DMS 273 treated with DMSO at 0.1 percent for 48 hours (cell line): ENCODE measurements at regions not wholly inside any gene's neighbourhood (a gene's known extent, or its start where the extent isn't known, plus 50 kb on each side); places are given as distances from the start of the nearest gene placed in this dataset.

Source experiments
- DNase-seq: peaks from one replicate; lab custom pipeline; 2025; lab: John Stamatoyannopoulos, UW

- DNase-seq: no peak
Observed at GRCh38 chr2:128690869-128691268, 372.2 kb upstream of the HS6ST1 start.

GRCh38 chr2:128691526-128691925 is 372.9 kb upstream of the HS6ST1 start:
- no peak for DNase-seq

- no peak for DNase-seq
Observed at GRCh38 chr2:128692895-128693742, 374.5 kb upstream of the HS6ST1 start.

GRCh38 chr2:128693743-128694029 is 375.0 kb upstream of the HS6ST1 start:
- DNase-seq: no peak

DNA sequence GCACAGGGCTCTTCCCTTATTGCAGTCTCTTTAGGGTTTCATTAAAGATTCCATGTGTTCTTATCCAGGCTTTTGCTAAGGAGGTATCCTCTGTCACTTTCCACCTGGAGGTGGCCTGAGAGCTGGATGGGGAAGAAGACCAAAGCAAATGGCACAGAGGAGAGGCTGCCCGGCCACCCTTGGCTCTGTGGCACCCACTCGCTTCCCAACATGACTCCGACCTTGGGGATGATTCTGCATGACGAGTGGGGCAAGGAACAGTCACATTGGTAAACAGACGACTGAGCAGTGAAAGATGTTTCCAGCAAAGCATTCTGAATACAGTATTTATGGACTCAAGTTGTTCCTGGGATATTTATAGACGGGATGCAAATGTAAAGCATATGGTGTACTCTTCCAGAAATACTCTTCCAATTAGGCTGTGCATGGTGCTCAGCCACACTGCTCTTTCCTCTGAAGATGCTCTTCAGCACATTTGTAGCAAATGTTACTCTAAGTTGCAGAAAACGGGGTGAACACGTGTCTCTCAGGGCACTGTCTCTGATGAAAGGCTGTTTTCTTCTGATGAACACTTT is 377.1 kb upstream of the HS6ST1 start:
- DNase-seq: peak; percentile 3

DNA sequence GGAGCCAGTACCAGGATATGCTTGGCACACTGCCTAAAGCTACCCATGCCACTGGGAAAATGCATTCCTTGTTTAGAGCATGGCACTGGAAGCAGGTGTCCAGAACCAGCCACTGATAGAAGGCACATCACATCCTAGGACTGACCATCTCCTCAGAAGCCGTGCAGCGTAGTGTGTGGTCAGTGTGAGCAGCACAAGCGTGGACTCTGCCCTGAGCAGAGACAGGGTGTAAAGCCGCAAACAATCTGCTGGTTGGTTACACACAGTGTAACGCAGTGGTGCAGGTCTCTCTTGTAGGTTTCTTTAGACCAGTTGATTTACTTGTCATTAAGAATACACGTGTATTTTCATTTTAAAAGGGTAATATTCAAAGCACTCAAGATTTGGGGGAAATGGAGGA is 377.8 kb upstream of the HS6ST1 start:
- DNase-seq: no peak

GRCh38 chr2:128701418-128701817 is 382.8 kb upstream of the HS6ST1 start:
- DNase-seq: no peak

- no peak for DNase-seq
Observed at GRCh38 chr2:128702616-128703015, 383.9 kb upstream of the HS6ST1 start.

- no peak for DNase-seq
Observed at GRCh38 chr2:128708106-128708816, 389.6 kb upstream of the HS6ST1 start.

- no peak for DNase-seq
Observed at GRCh38 chr2:128710242-128710641, 391.6 kb upstream of the HS6ST1 start.

DNA sequence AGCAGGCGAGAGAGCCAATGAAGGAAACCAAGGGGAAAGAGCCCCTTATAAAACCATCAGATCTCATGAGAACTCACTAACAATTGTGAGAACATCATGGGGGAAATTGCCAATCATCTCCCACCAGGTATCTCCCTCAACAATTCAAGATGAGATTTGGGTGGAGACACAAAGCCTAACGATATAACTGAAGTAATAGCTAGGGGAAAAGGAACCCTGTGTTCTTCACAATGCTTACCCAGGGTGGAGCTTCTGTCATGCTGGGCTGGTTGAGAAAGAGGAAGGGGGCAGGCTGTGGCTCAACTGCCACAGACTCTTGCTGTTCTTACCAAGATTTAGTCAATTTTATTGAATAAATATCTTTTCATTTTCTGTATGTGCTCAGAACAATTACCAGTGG is 392.1 kb upstream of the HS6ST1 start:
- no peak for DNase-seq

GRCh38 chr2:128714285-128714684 is 395.6 kb upstream of the HS6ST1 start:
- DNase-seq: no peak

- DNase-seq: peak; percentile 4
Observed at GRCh38 chr2:128714851-128715312, 396.2 kb upstream of the HS6ST1 start.

DNA sequence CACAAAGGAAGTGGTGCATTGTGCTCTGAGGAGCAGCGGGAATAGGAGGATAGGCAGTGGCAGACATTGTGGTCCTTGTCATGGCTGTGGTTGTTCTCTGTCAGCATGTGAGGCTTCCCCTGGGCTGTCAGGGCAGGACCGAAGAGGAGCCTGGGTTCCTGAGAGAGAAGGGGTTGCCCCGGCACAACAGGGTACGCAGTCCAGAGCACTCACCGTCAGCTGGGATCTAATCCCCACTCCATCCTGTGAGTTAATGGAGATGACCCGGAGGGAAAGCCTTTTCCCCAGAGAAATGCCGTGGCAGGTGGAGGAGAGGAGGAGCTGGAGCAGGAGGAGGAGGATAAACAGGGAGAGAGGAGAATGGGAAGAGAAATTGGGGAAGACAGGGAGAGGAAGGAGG is 396.7 kb upstream of the HS6ST1 start:
- DNase-seq: no peak

DNA sequence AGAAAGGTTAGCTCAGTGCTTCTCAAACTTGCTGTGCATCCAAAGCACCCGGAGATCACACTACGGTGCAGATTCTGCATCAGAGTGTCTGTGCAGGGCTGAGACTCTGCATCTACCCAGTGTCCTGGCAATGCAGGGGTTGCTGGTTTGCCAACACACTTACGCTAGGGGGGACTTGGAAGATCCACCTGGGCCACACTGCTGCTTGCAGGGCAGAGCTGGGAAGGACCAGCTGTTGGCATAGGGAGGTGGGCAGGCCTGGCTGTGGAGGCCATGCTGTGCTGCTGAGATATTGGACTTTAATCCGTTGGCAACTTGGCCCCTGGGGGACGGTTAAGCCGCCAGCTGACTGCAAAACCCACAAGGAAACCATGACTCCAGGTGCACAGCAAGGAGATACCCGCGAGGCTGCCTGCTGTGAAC is 397.6 kb upstream of the HS6ST1 start:
- no peak for DNase-seq

DNA sequence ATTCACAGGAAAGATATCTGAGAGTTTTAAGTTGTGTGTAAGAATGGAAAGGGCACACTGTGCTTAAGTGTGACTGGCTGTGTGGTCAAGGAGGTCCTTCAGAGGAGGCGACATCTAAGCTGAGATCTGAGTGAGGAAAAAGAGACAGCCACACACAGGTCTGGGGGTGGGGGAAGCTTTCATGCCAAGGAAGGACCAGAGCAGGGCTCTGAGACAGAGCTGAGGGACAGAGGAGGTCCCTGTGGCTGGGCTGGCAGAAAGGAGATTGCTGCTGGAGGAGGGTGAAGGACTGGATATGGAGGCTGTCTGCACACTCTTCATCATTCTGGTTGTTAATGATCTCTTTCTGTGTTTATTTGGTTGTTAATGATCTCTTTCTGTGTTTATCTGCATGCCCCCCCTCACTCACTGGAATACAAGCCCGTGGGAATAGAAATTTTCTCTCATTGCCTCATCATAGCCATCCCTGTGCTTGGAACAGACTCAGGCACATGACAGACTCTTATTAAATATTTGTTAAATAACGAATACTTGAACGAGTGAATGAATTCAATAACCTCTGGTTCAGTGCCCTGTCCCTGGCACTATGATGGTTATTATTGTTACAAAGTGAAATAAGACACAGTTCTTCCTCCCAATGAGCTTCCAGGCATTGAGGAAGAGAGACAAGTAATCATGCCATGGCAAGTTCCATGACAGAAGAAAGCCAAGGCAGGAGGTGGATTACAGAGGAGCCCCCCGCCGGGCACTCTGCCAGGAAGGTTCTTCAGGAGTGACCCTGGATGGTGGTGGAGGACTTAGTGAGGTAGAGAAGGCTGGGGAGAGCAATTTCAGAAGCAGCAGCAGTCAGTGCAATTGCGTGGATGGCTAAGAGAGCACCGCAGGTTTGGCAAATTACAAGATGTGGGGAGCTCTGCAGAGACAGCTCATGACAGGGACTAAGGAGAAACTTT is 399.4 kb upstream of the HS6ST1 start:
- DNase-seq: no peak

DNA sequence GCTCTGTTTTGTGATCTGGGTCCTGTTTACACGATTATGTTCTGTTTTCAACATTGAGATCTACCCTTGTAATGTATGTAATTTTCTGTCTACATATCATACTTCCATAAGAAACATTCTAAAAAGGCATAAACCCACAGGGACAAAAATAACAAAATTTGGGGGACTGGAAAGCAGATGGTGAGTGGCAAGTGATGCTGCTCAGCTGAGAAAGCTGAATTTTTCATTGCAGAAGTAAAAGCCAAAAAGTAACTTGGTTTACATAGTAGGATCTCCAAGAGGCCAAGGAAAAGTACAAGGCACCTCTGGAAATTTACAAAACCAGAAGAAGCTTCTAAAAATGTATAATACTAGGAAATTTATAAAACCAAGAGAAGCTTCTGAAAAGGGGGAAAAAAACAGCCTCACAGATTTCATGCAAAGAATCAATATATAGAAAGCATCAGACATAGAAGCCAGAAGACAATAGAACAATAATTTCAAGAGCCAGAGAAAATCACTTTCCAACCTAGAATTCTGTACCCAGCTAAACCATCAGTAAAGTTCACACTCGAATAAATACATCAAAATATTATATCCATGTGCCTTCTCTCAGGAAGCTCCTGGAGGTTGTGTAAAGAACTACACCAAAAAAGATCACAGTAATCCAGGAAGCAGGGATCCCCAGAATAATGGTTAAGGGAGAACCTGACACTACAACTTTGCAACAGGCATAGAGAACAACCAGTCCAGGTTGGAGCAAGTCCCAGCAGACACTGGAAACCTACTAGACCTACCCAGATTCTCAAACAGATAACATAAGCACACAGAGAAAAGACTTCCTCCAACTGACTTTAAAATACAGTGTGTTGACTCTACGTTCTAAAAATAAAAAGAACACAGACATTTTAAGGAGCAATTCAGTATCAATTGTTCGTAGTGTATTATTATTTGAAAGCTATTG is 401.7 kb upstream of the HS6ST1 start:
- no peak for DNase-seq

GRCh38 chr2:128721096-128721495 is 402.4 kb upstream of the HS6ST1 start:
- DNase-seq: no peak

DNA sequence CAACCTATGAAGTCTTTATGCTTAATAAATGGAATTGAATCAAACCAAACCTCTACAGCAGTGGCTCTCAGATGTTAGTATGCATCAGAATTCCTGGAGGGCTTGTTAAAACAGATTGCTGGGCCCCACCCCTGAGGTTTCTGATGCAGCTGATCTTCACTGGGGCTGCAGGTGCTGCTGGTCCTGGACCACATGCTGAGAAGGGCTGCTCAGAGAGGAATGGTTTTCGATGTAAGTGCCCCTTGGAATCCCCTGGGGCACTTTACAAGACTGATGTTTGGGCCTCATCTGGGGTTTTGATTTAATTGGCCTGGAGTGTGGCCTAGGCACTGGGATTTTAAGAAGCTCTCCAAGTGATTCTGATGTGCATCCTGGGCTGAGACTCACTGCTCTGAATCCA is 403.8 kb upstream of the HS6ST1 start:
- no peak for DNase-seq

DNA sequence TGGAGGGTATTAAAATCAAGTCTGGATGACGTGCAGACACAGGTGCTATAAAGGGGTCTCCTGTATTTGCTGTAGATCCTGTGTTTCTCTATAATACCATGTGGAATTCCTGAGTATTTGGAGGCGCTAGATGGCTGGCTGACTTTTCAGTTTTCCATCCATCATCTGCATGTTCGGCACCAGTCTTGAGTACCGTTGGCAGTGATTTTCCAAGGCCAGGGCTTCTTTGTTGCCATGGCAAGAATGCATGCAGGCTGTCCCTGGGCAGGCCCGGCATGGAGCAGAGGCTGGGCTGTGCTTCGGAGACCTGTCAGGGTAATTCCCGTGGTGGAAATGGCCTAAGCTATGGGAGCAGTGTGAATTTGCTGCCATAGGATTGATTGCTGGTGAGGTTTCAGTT is 405.9 kb upstream of the HS6ST1 start:
- DNase-seq: no peak

DNA sequence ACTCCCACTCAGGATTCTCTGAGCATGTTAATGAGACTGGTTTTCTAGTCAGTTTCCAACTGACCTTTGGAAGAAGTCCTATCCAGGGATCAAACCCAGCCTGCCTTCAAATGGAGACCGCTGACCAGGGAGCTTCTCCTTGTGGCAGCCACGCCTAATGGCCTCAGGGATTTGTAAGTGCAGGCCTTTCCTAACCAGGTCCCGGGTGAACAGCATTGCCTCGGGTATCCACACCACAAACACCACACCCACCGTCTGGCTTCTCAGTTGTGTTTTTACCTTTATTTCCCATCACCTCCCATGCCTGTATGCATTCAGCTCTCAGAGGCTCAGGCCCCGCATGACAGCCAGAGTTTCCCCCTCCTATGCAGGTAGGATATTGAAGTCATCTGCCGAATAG is 406.3 kb upstream of the HS6ST1 start:
- no peak for DNase-seq
